ENCODE measurements at regions not wholly inside any gene's neighbourhood (a gene's known extent, or its start where the extent isn't known, plus 50 kb on each side); places are given as distances from the start of the nearest gene placed in this dataset.
A peak's percentile ranks its signal among the peaks of the same experiment; 100 is the strongest.
"Not testable (repeated sequence)": the region's sequence is repeated elsewhere in the genome, so short reads cannot be mapped to it uniquely, and the experiment has no call there.

- DNase-seq = not testable (repeated sequence)
These were observed 402.1 kb downstream of the TMEM121 start for GRCh38 chr14:105928171-105929111.

- no peak for DNase-seq
These were observed 403.1 kb downstream of the TMEM121 start for GRCh38 chr14:105929327-105930081.

DNA sequence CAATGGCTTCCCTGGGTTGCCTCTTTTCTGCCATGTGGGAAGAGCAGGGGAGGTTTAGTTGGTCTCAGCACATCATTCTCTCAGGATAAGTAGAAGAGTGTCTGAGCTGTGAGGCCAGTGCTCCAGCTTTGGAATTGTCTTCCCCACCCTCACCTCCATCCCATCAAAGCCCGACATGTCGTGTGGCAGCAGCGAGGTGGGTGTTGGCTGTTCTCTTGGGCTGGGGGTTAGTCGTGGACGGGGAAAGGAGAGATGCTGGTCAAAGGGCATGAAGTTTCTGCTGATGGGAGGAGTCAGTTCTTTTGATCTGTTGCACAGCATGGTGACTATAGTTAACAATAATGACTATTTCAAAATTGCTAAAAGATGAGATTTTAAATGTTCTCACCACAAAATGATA is 404.2 kb downstream of the TMEM121 start:
- no peak for DNase-seq

- DNase-seq = no peak
These were observed 405.6 kb downstream of the TMEM121 start for GRCh38 chr14:105931808-105932483.

DNA sequence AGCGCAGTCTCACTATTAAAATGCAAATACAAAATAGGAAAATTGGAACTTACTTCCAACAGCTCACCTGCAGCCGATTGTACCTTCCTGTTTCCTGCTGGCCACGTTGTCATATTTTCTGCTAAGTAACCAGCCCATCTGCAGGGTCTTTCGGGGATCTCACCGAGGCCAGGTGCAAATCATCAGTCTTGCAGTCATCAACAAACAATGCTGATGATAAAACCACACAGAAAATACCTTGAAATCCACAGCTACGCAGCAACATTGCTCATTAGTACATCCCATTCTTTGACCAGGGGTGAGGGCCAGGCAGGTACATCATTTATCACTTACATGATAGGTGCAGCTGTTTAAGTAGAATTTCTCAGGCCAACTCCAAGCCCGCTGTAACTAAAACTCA is 406.9 kb downstream of the TMEM121 start:
- DNase-seq = no peak

GRCh38 chr14:105935384-105935783 is 409.0 kb downstream of the TMEM121 start:
- DNase-seq = no peak

DNA sequence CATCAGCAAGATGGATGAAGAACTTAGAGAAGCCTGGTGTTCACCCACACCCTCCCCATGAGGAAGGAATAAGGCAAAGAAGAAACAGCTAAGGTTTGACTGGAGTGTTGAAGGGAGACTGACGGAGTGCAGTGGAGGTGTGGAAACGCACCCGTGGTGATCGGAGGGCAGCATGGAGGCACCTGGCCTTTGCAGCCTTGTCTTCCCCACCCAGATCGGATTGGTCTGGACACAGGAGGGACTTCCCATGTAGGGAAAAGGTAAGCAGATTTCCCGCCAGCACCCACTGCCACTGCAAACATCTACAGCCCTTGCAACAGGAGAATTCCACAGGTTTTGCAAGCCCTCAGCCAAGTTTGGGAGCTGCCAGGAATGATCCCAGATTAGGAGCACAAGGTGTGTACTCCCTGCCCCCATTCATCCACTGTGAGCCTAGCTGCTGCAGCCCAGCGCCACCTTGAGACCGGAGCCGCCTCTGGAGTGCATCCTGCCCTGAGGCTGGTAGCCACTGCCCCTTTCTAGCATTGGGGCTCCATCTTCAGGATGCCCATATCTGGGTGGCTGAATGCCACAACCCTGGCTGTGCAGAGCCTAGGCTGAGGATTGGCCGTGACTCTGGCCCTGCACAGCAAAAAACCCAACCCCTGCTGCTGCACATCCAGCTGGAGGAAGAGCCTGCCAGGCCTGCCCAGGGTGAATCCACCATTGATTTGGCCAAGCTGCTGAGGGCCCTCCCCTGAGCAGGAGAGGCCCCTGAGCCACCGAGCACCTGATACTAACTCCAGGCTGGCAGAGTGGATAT is 411.1 kb downstream of the TMEM121 start:
- DNase-seq = no peak

GRCh38 chr14:105938055-105938863 is 411.9 kb downstream of the TMEM121 start:
- no peak for DNase-seq

GRCh38 chr14:105938959-105939358 is 412.6 kb downstream of the TMEM121 start:
- DNase-seq = no peak

DNA sequence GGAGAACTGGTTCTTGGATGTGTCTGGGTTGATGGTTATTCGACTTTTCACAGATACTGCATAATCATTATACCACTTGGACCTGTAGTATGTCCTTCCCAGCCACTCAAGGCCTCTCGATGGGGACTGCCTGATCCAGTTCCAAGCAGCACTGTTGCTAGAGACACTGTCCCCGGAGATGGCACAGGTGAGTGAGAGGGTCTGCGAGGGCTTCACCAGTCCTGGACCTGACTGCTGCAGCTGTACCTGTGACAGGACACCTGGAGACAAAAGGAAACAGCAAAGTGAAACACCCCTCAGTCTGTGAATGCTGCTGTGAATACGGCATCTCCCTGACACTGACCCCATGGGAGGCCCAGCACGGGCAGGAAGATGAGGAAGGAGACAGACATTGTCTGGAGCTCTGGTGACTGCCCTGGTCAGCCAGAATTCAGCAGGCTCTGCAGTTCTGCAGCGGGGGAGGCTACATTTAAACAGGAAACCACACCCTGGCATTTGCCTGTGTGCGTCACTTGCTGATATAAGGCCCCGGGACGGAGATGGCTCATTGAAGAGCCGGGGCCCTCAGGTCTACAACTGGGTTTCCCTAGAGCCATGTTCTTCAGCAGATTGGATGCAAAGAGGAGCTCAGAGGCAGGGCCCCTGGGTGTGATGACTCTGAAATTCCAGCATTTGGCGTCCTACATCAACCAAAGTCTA is 413.6 kb downstream of the TMEM121 start:
- no peak for DNase-seq

DNA sequence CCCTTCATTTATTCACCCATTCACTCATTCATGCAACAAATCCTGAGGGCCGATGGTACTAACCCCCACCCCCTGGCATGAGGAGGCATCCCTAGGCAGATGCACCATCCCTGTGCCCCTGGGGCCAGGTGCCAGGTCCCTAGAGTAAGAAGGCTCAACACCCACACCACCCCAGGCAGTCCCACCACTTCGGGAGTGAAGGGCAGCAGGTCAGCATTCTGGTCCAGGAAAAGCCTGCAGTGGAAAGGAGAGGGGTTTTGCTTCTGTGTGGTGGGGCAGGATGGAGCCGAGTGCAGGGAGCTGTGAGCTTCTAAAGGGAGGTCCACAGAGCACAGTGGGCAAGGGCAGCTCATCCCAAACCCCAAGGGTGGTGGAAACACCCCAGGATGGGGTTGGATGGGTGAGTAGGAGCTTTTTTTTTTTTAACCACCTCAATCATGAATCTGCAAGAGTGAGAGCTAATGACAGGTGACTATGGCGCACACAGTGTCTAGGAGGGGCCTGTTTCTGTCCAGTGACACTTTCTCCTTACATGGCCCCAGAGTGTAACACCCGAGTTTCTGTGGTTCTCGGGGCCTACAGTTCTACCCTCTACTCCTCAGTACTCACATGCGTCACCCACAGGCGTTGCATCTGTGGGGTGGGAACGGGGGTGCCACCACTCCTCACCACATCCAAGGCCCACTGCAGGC is 414.3 kb downstream of the TMEM121 start:
- DNase-seq = no peak

- DNase-seq = no peak
These were observed 415.1 kb downstream of the TMEM121 start for GRCh38 chr14:105941226-105942166.

DNA sequence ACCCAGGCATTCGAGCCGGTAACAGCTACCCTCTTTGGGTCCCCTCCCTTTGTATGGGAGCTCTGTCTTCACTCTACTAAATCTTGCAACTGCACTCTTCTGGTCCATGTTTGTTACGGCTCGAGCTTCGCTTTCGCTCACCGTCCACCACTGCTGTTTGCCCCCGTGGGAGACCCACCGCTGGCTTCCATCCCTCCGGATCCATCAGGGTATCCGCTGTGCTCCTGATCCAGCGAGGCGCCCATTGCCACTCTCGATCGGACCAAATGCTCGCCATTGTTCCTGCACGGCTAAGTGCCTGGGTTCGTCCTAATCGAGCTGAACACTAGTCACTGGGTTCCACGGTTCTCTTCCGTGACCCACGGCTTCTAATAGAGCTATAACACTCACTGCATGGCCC is 416.3 kb downstream of the TMEM121 start:
- not testable (repeated sequence) for DNase-seq

GRCh38 chr14:105943973-105944602 is 417.7 kb downstream of the TMEM121 start:
- DNase-seq = no peak

- DNase-seq = peak in 3 of 56 donors; percentile 1 to 20 (median 2)
These were observed 418.5 kb downstream of the TMEM121 start for GRCh38 chr14:105944632-105945610.

GRCh38 chr14:105945896-105946295 is 419.5 kb downstream of the TMEM121 start:
- DNase-seq = no peak
